IMR-90 (cell line): ENCODE measurements at regions not wholly inside any gene's neighbourhood (a gene's known extent, or its start where the extent isn't known, plus 50 kb on each side); places are given as distances from the start of the nearest gene placed in this dataset.

Source experiments
- ATAC-seq: fragments of 200-7000 bp; cut with Tn5 transposase; 2 replicates; pipeline ENCODE4 v1.9.1; 2020; ENCODE audit warnings: low read depth, mild to moderate bottlenecking, moderate library complexity
- BruUV-seq: library from RNA; stranded (reverse); fragments of 400-500 nt; replicated peaks from 2 replicates; lab custom pipeline; 2021; lab: Mats Ljungman, UMichigan
- CTCF ChIA-PET: fragments of 300-600 bp; formaldehyde crosslinking; extraction: SDS; loops from one replicate; lab custom pipeline; 2021; ENCODE audit warnings: antibody characterized with exemption; lab: Yijun Ruan, JAX
- POLR2A ChIA-PET: fragments of 300-600 bp; sonication (Branson Sonifier 250); formaldehyde crosslinking; loops from one replicate; lab custom pipeline; 2022; ENCODE audit warnings: antibody characterized with exemption; ENCODE audit not compliant: unreplicated experiment; lab: Charles Lee
- DNase-seq: peaks from one replicate; pipeline ENCODE4 v3.0.0; 2013
- H2AFZ ChIP-seq: replicated peaks from 2 replicates; pipeline ENCODE3; 2013; ENCODE audit warnings: low read length, mild to moderate bottlenecking; ENCODE audit not compliant: poor library complexity
- H2AK5ac ChIP-seq: 2 replicates; pipeline ENCODE4 v1.6.1; 2013; ENCODE audit warnings: low read depth, low read length, inconsistent platforms
- H2AK9ac ChIP-seq: replicated peaks from 2 replicates; pipeline ENCODE3; 2013; ENCODE audit warnings: mild to moderate bottlenecking, low read depth, low read length, moderate library complexity; ENCODE audit not compliant: poor library complexity
- H2BK120ac ChIP-seq: 2 replicates; pipeline ENCODE4 v1.6.1; 2013; ENCODE audit warnings: low read depth, low read length, inconsistent platforms
- H2BK15ac ChIP-seq: 3 replicates; pipeline ENCODE4 v1.6.1; 2013; ENCODE audit warnings: low read depth, low read length, inconsistent platforms
- H2BK20ac ChIP-seq: 2 replicates; pipeline ENCODE4 v1.6.1; 2013; ENCODE audit warnings: low read depth, mild to moderate bottlenecking, inconsistent platforms, low read length, moderate library complexity
- H2BK5ac ChIP-seq: 2 replicates; pipeline ENCODE4 v1.6.1; 2013; ENCODE audit warnings: mild to moderate bottlenecking, low read depth, low read length, inconsistent platforms; ENCODE audit not compliant: poor library complexity, severe bottlenecking
- H3K14ac ChIP-seq: replicated peaks from 2 replicates; pipeline ENCODE4 v1.6.1; 2013; ENCODE audit warnings: low read depth, low read length, inconsistent platforms
- H3K18ac ChIP-seq: 2 replicates; pipeline ENCODE4 v1.6.1; 2013; ENCODE audit warnings: low read depth, low read length, control low read depth
- H3K23ac ChIP-seq: 2 replicates; pipeline ENCODE4 v1.6.1; 2013; ENCODE audit warnings: low read depth, low read length, inconsistent platforms
- H3K27ac ChIP-seq: 2 replicates; pipeline ENCODE4 v1.5.1; 2013; ENCODE audit warnings: mild to moderate bottlenecking, control low read depth, low read length; ENCODE audit not compliant: insufficient read depth
- H3K27me3 ChIP-seq: 2 replicates; pipeline ENCODE4 v1.6.1; 2013; ENCODE audit warnings: low read length; ENCODE audit not compliant: control insufficient read depth, insufficient read depth
- H3K36me3 ChIP-seq: 2 replicates; pipeline ENCODE4 v1.6.1; 2013; ENCODE audit warnings: low read length, mixed read lengths; ENCODE audit not compliant: control insufficient read depth, insufficient read depth
- H3K4ac ChIP-seq: 2 replicates; pipeline ENCODE4 v1.6.1; 2013; ENCODE audit warnings: low read depth, low read length, inconsistent platforms
- H3K4me1 ChIP-seq: 2 replicates; pipeline ENCODE4 v1.6.1; 2013; ENCODE audit warnings: low read length, mixed read lengths; ENCODE audit not compliant: control insufficient read depth, insufficient read depth
- H3K4me2 ChIP-seq: 2 replicates; pipeline ENCODE4 v1.6.1; 2013; ENCODE audit warnings: low read depth, mild to moderate bottlenecking, control low read depth, low read length, moderate library complexity
- H3K4me3 ChIP-seq: 2 replicates; pipeline ENCODE4 v1.5.1; 2013; ENCODE audit warnings: low read depth, mild to moderate bottlenecking, control low read depth, low read length, moderate library complexity; ENCODE audit not compliant: insufficient read depth
- H3K56ac ChIP-seq: 2 replicates; pipeline ENCODE4 v1.6.1; 2013; ENCODE audit warnings: low read length, inconsistent platforms; ENCODE audit not compliant: insufficient read depth; ENCODE audit errors: extremely low read depth
- H3K79me1 ChIP-seq, 2 experiments: 2 replicates each; pipeline ENCODE4 v1.6.1; 2013; ENCODE audit warnings: low read length in 2 of 2, inconsistent platforms in 1 of 2, low read depth in 1 of 2
- H3K9ac ChIP-seq: 2 replicates; pipeline ENCODE4 v1.6.1; 2013; ENCODE audit warnings: low read depth, low read length, control low read depth
- H3K9me1 ChIP-seq: 2 replicates; pipeline ENCODE4 v1.6.1; 2013; ENCODE audit warnings: low read length, inconsistent platforms; ENCODE audit not compliant: insufficient read depth
- H3K9me3 ChIP-seq: 2 replicates; pipeline ENCODE4 v1.6.1; 2013; ENCODE audit warnings: low read length; ENCODE audit not compliant: control insufficient read depth, insufficient read depth
- H4K20me1 ChIP-seq: 2 replicates; pipeline ENCODE4 v1.6.1; 2013; ENCODE audit warnings: low read length, inconsistent platforms; ENCODE audit not compliant: insufficient read depth
- H4K5ac ChIP-seq: 2 replicates; pipeline ENCODE4 v1.6.1; 2013; ENCODE audit warnings: mild to moderate bottlenecking, low read depth, low read length, control low read depth
- H4K8ac ChIP-seq, 2 experiments: 2 replicates each; pipeline ENCODE4 v1.6.1; 2013; ENCODE audit warnings: low read depth in 2 of 2, low read length in 2 of 2, control low read depth in 1 of 2, inconsistent platforms in 1 of 2
- H4K91ac ChIP-seq: 2 replicates; pipeline ENCODE4 v1.6.1; 2013; ENCODE audit warnings: low read depth, low read length, inconsistent platforms; ENCODE audit not compliant: insufficient read depth
- CEBPB ChIP-seq: IDR thresholded peaks from 2 replicates; pipeline ENCODE4 v1.6.1; 2012; ENCODE audit warnings: low read depth, low read length, improper control_type of control experiment
- FOS ChIP-seq: fragments of 150-350 bp; IDR thresholded peaks from 2 replicates; pipeline ENCODE4 v1.6.1; 2016; ENCODE audit warnings: low read depth, low read length
- MAZ ChIP-seq: IDR thresholded peaks from 2 replicates; pipeline ENCODE4 v1.6.1; 2012; ENCODE audit warnings: low read depth, mild to moderate bottlenecking, low read length, improper control_type of control experiment, moderate library complexity, borderline replicate concordance
- WGBS, 2 experiments: methylation state at CpG; one replicate each; pipeline versions ENCODE4 v1.1.5 to v1.1.7; 2013; ENCODE audit warnings: missing lambda C conversion rate in 2 of 2; ENCODE audit not compliant: insufficient read length in 1 of 2; ENCODE audit errors: extremely low coverage in 2 of 2; 5-methylcytosine and 5-hydroxymethylcytosine counted together
- dilution Hi-C: fragments of 300-500 bp; cut with HindIII; formaldehyde crosslinking; loops from one replicate; pipeline ENCODE4 v1.14.3; 2018; ENCODE audit warnings: low sequenced_read_pairs; ENCODE audit not compliant: unreplicated experiment
- in situ Hi-C: fragments of 300-500 bp; cut with MboI; formaldehyde crosslinking; loops from 3 replicates; pipeline ENCODE4 v1.14.3; 2019; ENCODE audit warnings: low sequenced_read_pairs, inconsistent platforms, mixed read lengths
- intact Hi-C: fragments of 100-400 bp; cut with micrococcal nuclease; formaldehyde crosslinking; loops from 2 replicates; pipeline ENCODE4 v1.10.0; 2022

DNA sequence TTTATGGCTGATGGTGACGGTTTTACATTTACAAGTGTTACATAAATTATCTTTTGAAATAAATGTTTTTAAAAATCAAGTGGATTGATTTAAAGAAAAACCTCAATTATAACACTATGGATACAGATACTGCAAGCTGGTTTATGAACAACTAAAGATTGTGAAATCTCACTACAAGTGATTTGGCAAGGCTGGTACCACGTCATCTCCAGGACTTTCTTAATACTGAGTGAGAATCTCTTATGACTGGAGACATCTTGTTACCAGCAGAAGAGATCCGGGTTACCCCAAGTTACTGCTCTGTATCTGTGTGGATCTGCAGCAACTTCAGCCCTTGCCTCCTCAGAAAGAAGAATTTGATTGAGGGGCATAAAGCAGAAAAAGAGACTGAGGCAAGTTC lies 452.9 kb downstream of the MN1 start:
- POLR2A ChIA-PET = no interaction called here

More for the DNA sequence above, 452.9 kb downstream of the MN1 start:
- H3K56ac ChIP-seq = no peak overlapping the region
- 0 out of 2 replicates have a peak, but pooled peaks cover 2% of the 10 kb centered on the region for H3K9me3 ChIP-seq
- no peak overlapping the region for H3K4ac ChIP-seq
- H3K79me1 ChIP-seq = no peaks in the 10 kb centered on the region
- in situ Hi-C loops = no loop called here
- no peaks in the 10 kb centered on the region for H4K20me1 ChIP-seq
- no peak for ATAC-seq
- H2BK5ac ChIP-seq = no peak overlapping the region
- no peak overlapping the region for H3K23ac ChIP-seq
- H3K27ac ChIP-seq = no peak overlapping the region
- WGBS, 2 experiments = 80% methylated on average over 1 of the region's 3 CpGs; no CpG with 5 or more reads in 1 of the 2 experiments
- no peak overlapping the region for H2AFZ ChIP-seq
- no peak overlapping the region for H4K8ac ChIP-seq
- DNase-seq = peak; percentile 43
- no peak overlapping the region for H2BK15ac ChIP-seq
- H2BK20ac ChIP-seq = no peak overlapping the region
- TF ChIP-seq FOS = no peak
- TF ChIP-seq MAZ = no peak
- peak; percentile 88 for TF ChIP-seq CEBPB
- H3K36me3 ChIP-seq = no peaks in the 10 kb centered on the region
- H3K9ac ChIP-seq = no peak overlapping the region
- H3K9me1 ChIP-seq = no peaks in the 10 kb centered on the region
- H3K4me2 ChIP-seq = no peak overlapping the region
- no TSS peak for BruUV-seq
- H3K4me1 ChIP-seq = no peaks in the 10 kb centered on the region
- no peak overlapping the region for H4K91ac ChIP-seq
- dilution Hi-C loops = no loop called here
- no peak overlapping the region for H2AK5ac ChIP-seq
- no peak overlapping the region for H3K4me3 ChIP-seq
- CTCF ChIA-PET = no interaction called here
- H2AK9ac ChIP-seq = no peak overlapping the region
- H2BK120ac ChIP-seq = no peak overlapping the region
- peaks cover 18% of the 10 kb centered on the region for H3K27me3 ChIP-seq
- no peak overlapping the region for H3K18ac ChIP-seq
- H3K14ac ChIP-seq = no peak overlapping the region
- intact Hi-C loops = loop anchor here (10.0 kb wide), 1 partner anchor 344 kb away; no protein-coding TSS in a partner anchor
- no peak overlapping the region for H4K5ac ChIP-seq
